ENCODE measurements at regions not wholly inside any gene's neighbourhood (a gene's known extent, or its start where the extent isn't known, plus 50 kb on each side); places are given as distances from the start of the nearest gene placed in this dataset.

- no peak for TF ChIP-seq CHD1 (IDR thresholded peaks at IDR 0.05; ENCODE audit: low read depth, low read length)
- no peak for TF ChIP-seq E2F6 (IDR thresholded peaks at IDR 0.05)
- no peak for TF ChIP-seq CTBP2 (IDR thresholded peaks at IDR 0.05; ENCODE audit: borderline replicate concordance, insufficient read depth, insufficient read length, low read length)
- TF ChIP-seq USF2 (IDR thresholded peaks at IDR 0.05; ENCODE audit: low read length), result no peak
- no peak for TF ChIP-seq ATF3 (IDR thresholded peaks at IDR 0.05; ENCODE audit: insufficient read depth, low read depth, low read length)
- no peak for TF ChIP-seq ZNF274 (IDR thresholded peaks at IDR 0.05; ENCODE audit: borderline replicate concordance, extremely low read depth, low read length)
Measured at GRCh38 chr5:52491071-52491787, 296.5 kb upstream of the ITGA1 start (continued).

Measured in H1 (cell line).